GM19468 (cell line): ENCODE measurements at regions not wholly inside any gene's neighbourhood (a gene's known extent, or its start where the extent isn't known, plus 50 kb on each side); places are given as distances from the start of the nearest gene placed in this dataset.
"Not testable (repeated sequence)": the region's sequence is repeated elsewhere in the genome, so short reads cannot be mapped to it uniquely, and the experiment has no call there.

Experiments used
- ATAC-seq: cut with Tn5 transposase; IDR thresholded peaks from one replicate; pipeline ENCODE4 v1.9.1; 2021; ENCODE audit warnings: mild to moderate bottlenecking, moderate library complexity, moderate number of reproducible peaks; ENCODE audit not compliant: unreplicated experiment; ENCODE audit errors: extremely low read depth

DNA sequence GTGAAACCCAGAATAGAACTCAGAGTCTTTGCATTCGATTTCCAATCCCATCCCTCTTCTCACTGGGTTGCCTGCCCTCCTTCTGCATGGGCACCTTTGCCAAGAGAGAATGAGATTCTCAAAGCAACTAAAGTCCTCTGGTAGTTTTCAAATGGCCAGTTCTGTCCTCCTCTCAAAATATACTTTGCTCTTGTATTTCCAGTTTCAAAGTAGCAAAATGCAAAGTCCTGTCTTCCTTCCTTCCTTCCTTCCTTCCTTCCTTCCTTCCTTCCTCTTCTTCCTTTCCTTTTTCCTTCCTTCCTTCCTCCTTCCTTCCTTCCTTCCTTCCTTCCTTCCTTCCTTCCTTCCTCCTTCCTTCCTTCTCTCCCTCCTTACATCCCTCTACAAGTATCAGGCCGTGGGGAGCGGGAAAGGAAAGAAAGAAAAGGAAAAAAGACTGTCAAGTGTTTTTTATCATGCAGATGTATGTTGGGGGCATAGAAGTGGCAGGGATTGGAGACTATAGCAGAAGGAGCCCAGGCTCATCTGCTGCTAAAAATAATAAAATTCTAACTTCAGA lies 265.2 kb downstream of the CD83 start:
- no peak for ATAC-seq

DNA sequence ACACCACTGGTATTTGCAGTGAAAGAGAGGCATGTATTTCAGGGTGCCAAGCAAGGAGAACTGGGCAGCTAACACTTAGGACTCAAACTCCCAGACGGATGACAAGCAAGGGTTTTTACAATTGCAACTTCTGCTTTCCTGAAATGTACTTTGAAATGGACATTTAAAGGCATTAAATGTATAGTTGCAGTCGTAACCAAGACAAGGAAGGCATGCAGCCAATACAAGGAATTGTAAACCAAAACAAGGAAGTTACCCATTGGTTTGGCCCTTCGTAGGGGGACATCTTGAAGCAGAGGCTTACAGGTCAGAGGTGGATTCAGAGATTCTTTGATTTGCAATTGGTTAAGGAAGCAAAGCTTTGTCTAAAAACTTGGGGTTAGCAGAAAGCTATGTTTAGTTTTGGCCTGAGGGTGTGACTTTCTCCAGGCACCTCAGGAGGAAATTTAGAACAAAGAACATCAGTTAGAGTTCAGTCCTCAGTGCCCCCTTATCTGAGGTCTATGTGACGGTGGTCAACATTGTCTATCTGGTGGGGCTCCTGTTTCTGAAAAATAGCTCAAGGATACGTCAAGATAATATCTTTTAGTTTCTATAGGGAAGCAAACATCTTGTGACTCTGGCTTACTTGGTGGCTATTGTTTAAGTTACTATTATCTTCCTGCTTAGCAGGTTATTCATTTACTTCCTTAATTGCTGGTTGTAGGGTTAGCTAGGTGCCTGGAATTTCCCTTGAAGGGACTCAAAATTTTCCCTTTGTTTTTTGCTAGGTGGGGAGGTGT lies 266.0 kb downstream of the CD83 start:
- ATAC-seq, result no peak

DNA sequence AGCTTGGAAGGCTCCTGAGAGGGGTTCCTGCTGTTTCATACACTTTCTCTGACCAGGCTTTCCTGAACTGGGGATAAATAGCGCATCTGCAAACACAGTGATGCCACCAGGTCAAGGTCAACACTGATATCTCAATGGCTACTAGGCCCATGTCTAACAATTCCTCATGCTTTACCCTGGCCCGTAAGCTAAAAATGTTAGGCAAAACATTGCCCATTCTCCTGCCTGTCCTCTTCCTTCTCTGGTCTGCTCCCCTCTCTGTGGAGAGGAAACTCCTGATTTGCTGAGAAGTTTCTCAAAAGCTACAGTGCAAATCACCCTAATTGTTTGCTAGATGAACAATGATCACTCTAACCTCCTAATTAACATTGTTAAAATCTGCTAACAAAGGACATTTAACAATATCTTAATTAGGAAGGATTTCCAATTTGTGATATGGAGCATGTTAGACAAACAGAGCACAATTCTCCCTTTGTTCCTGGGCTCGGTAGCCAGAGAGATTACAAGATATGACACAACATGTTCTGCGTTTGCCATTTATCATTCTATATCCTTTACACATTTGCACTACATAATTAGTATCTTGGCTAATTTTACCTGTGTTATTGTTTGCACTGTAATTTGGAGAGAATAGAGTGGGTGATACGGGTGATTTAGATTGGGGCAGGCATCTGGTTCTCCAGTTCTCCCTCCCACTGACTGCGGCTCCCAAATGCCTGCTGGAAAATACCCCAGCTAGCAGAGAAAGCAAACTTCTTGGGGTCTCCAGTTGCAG lies 266.8 kb downstream of the CD83 start:
- no peak for ATAC-seq

DNA sequence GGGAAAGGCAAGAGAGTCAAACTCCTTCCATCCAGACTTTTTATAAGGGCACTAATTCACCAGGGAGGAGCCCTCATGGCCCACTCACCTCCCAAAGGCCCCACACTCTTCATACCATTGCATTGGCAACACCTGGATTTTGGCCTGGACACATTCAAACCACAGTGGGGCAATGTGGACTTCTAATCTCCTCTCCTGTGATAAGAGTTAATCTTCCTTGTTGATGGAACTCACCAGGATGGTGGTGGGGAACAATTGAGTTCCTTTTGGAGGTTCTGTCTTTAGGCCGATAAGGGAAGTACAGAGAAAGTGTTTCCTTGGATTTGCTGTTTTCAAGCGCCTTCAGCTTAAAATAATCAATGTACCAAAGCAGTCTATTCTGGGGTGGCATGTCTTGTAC lies 268.7 kb downstream of the CD83 start:
- ATAC-seq, result no peak

DNA sequence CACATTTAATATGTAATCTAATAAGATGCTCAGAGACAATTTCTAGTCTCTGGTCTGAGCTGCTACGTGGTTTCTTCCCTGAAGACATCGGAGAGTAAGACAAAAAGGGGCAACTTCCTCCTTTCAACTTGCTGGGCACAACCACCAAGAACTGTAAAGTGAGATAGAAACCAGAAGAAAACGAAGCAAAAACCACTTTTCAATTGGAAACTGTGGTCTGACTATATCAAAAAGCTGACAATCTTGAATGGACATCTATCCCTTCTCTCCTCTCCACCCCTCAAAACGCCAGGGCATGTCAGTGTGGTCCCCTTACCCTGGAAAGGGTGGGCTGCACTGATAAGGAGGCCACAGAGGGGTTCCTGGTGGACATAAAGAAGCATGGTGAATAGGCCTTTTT lies 269.1 kb downstream of the CD83 start:
- ATAC-seq, result no peak

DNA sequence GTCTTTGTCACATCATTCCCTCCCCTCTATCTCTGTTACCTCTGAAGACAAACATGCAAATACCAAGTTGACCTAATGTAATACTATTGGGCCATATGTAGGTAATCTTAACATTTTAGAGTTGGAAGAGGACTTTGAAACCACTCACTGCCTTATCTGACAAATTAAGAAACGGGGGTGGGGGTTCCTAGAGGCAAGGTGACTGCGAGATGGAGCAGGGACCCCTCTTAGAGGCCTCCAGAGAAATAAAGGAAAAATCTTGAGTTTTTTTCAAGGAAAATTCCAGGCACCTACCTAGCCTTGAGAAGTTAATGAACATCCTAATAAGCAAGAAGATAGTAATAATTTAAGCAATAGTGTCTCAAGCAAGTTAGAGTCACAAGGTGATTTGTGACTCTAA lies 270.8 kb downstream of the CD83 start:
- ATAC-seq, result no peak

DNA sequence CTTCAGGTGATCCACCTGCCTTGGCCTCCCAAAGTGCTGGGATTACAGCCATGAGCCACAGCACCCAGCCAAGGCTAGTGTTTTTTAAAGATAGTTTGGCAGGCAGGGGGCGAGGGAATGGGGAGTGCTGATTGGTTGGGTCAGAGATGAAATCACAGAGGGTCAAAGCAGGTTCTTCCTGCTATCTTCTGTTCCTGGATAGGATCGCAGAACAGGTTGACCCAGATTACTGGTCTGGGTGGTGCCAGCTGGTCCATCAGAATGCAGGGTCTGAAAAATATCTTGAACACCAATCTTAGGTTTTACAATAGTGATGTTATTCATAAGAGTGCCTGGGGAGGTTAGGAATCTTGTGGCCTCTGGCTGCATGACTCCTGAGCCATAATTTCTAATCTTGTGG lies 272.2 kb downstream of the CD83 start:
- ATAC-seq, result not testable (repeated sequence)

DNA sequence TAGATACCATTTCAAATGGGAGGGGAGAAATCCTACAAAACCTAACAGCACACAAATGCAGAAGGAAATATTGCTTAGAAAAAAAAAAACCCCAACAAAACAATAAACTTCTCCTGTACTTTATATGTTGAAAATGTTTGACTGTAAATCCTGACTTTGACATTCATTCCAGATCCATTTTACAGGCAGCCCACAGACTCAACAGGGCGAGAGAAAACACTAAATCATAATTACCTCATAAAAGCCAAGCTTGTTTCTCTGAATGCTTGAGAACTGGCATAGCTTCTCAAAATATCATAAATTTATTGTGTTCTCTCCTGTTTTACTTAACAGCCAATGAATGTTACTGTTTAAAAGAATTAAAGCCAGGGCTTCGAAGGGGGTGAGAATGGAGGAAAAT lies 273.2 kb downstream of the CD83 start:
- ATAC-seq, result no peak

DNA sequence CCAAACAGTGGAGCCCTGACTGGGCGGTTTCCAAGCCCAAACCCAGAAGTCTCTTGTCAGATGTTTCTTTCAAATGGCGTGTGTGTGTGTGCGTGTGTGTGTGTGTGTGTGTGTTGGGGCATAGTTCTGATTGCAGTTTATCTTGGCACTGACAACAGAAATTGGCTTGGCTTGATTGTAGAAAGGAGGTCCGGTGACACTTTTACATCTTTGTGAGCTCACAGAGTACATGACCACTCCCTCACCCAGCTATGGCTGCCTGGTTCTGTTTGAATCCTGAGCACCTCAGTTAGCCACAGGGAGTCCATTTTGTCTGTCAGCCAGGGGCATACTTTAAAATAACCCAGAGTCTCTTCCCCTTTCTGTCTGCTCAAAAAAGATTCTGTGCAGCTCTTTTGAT lies 276.3 kb downstream of the CD83 start:
- ATAC-seq, result no peak

DNA sequence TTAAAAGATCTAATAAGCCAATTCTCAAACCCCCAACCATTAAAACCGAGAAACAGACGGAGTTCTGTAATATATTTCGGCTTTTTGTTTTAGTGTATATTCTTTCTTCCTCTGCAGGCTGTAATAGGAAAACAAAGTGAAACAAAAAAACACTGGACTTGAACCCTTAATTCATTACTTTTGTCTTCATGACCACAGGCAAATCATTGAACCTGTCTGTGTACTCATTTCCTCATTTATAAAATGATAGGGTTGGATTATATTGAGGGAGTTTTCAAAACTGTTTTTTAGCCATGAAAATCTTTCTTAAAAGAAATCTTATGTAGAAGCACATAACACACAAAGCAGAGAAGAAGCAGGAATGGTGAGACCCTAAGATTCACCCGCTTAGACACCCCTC lies 278.8 kb downstream of the CD83 start:
- no peak for ATAC-seq

DNA sequence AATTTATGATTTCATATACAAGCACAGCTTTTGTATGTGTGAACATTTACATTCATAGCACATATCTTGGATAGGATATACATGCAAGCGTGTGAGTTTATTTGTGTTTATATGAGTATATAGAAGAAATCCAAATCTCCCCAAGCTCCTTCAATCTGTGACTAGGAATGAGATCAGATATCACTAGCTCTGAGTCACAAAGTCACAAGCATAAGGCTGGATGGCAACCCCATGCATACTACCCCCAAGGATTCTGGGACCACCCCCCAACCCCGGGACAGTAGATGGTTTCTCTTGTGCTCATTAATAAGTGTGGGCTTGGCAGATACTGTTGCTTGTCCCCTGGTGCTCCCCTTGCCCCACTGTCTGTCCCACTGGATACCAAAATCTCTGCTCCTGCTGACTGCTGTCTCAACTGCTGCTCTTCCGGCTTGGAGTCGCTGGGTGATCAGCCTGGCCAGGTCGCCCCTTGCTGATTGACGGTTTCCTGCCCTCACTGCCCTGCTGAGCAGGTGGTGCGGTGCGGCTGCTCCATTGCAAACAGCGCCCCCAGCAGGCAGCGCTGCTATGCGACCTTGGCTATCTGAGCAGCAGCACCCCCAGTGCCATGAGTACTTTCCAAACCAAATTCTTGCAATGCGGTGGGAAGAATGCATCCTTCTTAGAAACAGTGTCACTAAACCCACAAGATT lies 279.4 kb downstream of the CD83 start:
- no peak for ATAC-seq

DNA sequence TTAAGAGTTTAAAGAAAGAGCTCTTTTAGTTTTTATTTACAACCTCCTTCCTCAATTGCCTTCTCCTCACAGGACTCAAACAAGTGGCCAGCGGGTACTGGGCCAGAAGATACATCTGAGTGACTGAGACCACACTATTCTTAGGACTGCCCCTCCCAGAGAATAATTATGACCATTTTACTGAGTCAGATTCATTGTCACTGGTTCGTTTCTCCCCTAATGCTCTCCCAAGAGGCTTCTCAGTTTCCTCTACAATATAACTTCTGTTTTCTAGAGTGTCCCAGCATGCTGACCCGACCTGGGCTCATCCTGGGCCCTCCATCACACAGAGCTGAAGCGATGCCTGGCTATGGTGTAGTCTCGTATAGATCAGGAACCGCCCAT lies 279.9 kb downstream of the CD83 start:
- ATAC-seq, result no peak

DNA sequence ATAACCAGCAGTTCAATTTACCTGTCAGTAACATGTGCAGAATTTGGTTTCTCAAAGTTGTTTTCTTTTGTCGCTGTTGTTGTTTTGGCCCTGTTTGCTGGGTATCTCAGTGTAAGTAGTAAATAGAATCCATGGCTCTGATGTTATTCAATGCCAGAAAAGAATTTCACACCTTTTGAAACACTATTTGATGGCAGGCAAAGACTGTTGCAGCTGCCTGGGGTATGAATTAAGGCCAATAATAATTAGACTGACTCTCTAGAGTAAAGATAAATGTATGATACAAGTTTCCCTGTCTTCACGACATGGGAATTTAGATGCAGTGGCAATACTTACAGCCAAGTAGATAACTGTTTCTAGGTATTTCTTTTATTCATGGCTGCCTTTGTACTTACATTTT lies 281.4 kb downstream of the CD83 start:
- ATAC-seq, result no peak

DNA sequence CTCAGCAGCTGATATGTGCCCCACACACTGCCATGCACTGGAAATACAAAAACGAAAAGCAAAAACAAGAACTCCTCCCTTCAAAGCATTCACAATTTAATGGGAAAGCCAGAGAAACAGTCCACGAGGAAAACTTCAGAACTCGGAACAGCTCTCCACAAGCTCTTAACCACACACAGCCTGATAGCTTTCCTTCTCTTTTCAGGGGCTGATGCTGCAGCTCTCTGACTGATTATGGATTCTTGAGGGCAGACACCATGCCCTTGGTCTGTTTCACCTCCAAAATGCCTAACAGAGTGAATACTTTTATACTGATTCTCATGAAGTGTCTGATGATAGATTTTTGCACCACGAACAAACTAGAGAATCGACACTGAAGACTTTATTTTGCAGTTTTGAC lies 282.1 kb downstream of the CD83 start:
- ATAC-seq, result no peak

DNA sequence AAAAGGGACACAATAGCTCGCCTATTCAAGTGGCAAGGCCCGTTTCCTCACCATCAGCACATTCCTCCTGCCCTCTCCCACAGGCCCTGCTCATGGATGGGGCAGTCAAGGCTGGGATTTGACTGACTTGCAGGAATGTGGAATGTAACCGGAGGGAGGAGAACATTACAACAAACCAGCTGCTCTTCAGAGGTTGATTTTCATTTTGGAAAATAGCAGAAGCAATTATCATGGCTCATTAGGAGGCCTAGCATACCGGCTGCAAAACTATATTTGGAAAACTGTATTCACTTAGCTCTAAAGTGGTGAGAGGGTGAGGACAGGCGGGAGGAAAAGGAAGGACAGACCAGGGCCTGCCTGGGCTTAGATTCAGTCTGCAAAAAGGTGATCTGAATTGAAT lies 283.7 kb downstream of the CD83 start:
- no peak for ATAC-seq

DNA sequence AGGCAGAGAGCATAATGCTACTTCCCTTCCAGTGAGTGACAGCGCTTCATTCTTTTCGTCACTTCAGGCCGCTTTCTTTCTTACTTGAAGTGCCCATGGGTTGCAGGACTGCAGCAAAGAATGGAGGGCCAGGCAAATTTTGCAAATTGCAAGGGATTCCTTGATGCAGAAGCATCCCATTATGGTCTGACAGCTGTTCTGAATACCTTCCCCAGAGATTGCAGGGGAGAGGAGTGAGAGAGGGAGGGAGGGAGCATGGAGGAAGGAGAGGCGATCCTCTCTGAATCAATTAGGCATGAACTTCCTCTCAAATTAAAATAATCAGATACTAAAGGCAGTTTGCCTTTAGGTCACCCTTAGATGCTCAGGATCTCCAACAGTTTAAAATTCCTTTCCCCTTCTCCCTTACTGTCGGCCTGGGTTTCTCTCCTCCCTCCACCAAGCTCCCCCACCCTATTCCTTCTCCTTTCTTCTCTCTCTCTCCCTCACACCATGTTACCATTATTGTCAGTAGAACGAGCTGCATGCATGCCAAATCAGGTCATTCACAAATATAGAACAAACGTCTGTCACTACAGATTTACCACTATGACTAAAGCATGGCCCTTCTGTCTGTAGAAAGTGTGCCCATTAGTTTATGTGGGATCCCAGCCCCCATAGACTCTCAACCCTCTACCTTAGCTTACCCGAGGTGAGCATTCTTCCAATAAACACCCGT lies 289.2 kb downstream of the CD83 start:
- ATAC-seq, result no peak

DNA sequence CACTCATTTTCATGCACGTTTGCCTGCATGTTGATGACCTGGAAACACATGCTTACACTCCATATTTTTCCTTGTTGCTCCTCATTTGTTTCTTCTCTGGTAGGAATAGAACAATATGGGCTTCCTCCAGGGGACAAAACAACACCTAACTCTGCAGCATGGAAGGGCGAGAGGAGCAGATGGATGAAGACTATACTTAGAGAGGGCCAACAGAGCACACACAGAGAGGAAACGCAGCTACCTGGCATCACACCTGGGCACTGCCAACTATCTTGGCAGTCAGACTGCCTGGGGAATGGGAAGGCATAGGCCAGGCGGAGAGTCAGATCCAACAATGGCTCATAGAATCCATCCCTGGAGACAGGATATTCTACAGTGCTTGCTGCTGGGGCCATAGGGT lies 290.9 kb downstream of the CD83 start:
- ATAC-seq, result no peak

DNA sequence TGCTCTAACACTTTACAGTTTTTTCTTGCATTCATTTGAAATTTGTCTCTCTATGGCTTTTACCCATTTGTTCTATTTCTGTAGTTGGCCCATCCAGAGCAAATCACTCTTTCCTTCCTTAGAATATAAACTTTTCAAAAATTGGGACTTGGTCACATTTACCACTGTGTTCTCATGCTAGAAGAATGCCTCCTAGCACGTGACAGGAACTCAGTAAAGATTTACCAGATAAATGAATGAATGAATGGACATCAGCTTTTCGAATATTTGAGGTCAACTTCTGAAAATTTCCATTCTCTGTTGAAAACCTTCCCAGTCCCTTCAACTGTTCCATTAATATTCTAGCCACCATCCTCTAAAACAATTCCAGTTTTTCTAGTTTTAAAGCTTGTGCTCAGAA lies 294.5 kb downstream of the CD83 start:
- no peak for ATAC-seq

DNA sequence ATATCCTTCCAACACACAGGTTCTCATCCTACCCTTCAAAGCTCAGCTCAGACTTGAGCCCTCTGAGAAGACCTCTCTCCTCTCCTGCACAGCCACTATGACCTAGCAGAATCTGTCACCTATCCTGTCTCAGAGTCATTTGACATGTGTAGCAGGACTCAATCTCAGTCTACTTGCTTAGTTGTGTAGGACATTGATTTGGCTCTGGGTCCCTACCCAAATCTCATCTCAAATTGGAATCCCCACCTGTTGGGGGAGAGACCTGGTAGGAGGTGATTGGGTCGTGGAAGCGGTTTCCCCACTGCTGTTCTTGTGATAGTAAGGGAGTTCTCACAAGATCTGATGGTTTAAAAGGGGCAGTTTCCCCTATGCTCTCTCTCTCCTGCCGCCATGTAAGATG lies 297.9 kb downstream of the CD83 start:
- no peak for ATAC-seq

DNA sequence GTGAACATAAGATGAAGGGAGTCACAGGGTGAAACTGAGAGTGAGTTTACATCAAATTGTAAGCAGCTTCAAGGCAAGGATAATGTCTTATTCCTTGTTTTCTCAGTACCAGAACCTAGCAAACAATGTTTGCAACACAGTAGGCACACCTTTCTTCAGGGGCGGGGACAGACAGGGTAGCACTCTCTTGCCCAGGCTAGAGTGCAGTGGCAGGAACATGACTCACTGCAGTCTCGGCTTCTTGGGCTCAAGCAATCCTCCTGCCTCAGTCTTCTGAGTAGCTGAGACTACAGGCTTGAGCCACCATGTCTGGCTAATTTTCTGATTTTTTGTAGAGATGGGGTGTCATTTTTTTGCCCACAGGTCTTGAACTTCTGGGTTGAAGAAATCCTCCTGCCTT lies 299.8 kb downstream of the CD83 start:
- no peak for ATAC-seq
